ENCODE measurements at regions not wholly inside any gene's neighbourhood (a gene's known extent, or its start where the extent isn't known, plus 50 kb on each side); places are given as distances from the start of the nearest gene placed in this dataset.
"Not testable (repeated sequence)": the region's sequence is repeated elsewhere in the genome, so short reads cannot be mapped to it uniquely, and the experiment has no call there.

DNA sequence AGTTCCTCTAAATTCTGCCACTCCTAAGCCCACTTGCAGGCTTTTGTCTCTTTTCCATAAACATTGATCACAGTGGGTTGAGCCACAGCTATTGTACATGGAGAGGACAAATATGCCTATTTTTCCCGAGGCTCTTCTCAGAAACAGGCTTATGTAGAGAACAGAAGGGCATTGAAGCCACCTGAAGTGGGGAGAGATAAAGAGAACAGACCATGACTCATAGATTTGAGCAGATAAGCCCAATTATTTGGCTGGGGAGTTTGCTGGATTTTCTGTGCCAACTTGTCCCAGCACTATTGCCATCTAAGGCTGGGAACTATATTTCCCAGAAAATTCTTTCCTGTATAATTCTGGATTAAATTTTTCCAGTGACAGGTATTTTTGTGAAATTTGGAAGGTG, 446.1 kb upstream of the RPS6KA3 start:
- no peak for DNase-seq (ENCODE audit: low read depth)

DNA sequence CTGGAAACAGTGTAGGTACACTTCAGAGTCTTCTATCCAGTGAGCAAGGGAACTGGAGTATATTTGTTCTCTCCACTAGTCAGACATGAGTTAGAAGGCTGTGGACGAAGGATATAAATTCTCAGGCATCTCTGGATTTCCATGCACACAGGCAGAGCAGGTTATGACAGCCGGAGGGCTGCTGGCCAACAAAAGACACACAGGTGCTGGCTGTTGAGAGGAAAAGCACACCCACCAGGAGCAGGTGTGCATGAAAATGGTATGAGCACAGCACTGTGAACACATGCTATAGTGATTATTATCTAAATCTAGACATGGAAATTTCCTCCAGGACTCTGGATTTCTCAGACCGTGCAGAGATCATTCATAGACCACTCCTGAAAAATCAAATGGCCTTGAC, 444.7 kb upstream of the RPS6KA3 start:
- no peak for DNase-seq (ENCODE audit: low read depth)

GRCh38 chrX:20693078-20693477, 426.4 kb upstream of the RPS6KA3 start:
- no peak for DNase-seq (ENCODE audit: low read depth)

GRCh38 chrX:20686256-20686655, 419.5 kb upstream of the RPS6KA3 start:
- no peak for DNase-seq (ENCODE audit: low read depth)

DNA sequence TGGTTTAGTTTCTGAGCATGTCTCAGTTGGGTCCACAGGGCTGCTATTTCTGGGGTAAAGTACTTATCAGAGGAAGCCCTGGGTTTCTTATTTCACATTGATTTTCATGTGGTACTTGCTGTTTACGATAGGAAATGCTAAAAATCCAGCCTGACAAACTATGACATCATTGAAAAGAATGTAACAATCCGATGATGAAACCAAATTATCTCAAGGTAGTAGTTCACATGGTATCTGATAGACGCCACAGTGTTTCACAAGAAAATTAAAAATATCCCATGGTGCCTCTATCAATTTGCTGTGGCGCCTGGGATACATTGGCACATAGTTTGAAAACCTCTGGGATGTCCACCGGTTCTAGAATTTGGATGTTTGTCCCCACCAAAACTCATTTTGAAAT, 418.9 kb upstream of the RPS6KA3 start:
- DNase-seq (ENCODE audit: low read depth): no peak

DNA sequence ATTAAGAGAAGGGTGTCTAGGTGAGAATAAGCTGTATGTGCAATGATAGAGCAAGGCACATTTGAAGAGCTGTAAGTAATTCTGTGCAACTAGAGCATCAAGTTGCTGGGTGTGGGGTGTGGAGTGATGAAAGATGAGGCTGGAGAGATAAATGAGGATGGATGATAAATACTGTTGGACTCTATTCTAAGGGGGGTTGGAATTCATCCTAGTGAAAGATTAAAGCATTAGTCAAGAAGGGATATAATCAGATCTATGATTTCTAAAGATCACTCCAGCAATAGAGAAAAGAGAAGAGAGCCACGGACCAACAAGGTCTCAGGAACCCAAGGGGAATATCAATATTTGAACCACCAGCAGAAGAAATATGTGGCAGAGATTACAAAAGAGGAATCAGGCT, 415.0 kb upstream of the RPS6KA3 start:
- DNase-seq (ENCODE audit: low read depth): no peak

DNA sequence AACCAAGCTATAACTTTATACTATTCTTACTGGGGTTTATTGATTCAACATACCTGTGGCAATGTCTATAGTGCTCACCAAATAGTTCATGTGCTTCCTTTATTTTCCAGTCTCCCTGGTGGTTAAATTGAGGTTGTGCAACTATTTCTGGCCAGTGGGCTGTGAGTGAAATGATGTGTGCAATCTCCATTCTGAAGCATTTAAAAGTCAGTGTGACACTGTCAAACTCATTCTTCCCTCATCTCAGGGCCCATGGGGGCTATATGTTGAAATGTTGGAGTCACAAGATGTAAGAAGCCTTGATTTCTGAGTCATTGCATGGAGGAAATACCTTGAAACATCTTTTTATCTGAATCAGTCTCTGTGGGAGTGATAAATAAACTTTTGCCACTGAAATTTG, 414.3 kb upstream of the RPS6KA3 start:
- DNase-seq (ENCODE audit: low read depth): no peak

DNA sequence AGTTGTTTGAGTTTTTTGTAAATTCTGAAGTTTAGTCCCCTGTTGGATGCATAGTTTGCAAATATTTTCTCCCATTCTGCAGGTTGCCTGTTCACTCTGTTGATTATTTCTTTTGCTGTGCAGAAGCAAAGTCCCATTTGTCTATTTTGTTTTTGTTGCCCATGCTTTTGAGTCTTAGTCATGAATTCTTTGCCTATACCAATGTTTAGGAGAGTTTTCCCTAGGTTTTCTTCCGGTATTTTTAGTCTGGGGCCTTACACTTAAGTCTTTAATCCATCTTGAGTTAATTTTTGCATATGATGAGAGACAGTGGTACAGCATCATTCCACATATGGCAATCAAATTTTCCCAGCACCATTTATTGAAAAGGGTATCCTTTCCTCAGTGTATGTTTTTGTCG, 405.8 kb upstream of the RPS6KA3 start:
- no peak for DNase-seq (ENCODE audit: low read depth)

DNA sequence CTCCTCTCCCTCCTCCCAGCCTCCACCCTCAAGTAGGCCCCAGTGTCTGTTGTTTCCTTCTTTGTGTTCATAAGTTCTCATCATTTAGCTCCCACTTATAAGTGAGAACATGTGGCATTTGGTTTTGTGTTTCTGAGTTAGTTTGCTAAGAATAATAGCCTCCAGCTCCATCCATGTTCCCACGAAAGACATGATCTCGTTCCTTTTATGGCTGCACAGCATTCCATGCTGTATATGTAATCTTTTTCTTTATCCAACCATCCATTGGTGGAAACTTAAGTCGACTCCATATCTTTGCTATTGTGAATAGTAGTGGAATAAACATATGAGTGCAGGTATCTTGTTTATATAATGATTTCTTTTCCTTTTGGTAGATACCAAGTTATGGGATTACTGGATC, 405.0 kb upstream of the RPS6KA3 start:
- DNase-seq (ENCODE audit: low read depth): not testable (repeated sequence)

- DNase-seq (ENCODE audit: low read depth): no peak
Observed at GRCh38 chrX:20670611-20671010, 403.9 kb upstream of the RPS6KA3 start.

DNA sequence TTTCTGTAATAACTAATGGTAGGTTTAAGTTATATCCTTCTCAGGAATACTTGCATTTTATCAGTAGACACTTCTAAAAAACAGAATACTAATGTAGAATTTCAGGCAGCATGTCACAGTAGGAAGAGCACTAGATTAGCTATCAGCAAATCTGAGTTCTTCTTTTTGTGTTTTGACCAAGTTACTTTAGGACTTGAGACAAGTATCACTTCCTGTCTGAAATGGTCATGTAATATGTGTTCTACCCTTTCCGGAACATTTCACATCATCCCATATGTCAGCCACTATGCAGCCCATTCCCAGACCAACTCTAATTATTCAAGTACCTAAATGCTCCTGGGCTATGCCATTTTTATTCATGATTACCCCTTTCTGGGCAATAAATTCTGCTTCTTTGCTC, 401.8 kb upstream of the RPS6KA3 start:
- DNase-seq (ENCODE audit: low read depth): no peak

DNA sequence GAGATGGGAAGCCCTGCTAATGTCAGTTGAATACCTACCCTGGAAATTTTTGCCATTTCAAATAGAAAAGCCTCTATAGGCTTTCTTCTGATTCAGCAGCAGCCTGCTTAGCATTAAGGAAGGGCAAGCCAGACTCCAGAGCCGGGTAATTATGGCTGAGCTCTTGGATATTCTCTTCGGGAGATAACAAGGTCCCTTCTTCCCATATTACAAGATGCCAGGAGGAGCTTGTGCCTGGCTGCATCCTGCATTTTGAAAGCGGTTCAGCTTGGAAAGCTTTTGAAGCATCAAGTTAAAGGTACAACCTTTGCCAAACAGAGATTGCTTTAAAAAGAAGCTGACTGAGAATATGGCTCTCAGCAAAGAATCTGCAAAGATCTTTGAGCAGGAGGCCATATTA, 399.6 kb upstream of the RPS6KA3 start:
- no peak for DNase-seq (ENCODE audit: low read depth)

DNA sequence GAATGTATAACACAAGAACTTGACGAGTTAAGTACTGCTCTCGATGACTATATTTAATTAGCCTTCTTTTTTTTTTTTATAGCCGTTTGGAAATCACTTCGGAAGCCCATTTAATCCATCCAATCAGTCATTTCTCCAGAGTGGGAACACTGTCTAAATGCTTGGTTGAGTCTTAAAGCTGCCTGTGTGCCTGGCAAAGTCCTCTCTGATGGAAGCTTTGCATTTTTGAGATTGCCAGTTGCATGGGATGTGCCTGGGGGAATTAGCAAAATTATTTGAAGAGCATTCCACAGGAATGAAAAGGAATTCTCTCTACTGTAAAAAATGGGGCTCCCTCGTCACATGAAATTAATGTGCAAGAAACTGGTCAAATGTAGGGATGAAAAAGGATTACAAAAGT, 398.8 kb upstream of the RPS6KA3 start:
- DNase-seq (ENCODE audit: low read depth): no peak

DNA sequence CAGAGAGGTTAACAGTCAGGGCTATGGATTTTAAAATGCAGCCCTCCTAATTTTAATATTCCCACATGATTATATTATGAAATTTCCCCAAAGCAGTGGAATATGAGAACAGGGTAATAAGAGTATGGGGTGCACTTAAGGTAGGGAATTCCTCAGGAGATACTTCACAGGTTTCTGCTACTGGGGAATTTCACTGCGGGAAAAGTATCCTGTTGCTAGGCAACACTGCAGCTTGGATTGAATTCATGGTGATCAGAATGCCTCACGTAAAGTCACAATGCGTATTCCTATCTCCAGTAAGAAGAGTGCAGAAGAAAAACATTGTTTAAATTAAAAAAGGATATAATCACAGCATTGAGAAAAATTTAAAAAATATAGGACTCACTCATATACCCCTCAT, 398.1 kb upstream of the RPS6KA3 start:
- DNase-seq (ENCODE audit: low read depth): no peak

DNA sequence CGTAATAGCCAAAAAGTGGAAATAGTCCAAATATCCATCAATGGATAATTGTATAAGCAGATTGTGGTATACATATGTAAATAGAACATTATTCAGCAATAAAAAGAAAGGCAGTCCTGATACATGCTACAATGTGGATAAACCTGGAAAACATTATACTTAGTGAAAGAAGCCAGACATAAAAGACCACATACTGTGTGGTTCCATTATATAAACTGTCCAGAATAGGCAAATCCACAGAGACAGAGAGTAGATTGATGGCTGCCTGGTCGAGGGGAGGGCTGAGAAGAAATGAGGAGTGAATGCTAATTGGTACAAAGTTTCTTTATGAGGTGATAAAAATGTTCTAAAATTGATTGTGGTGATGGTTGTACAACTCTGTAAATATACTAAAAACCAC, 397.4 kb upstream of the RPS6KA3 start:
- DNase-seq (ENCODE audit: low read depth): no peak

- DNase-seq (ENCODE audit: low read depth): no peak
Observed at GRCh38 chrX:20663336-20663735, 396.6 kb upstream of the RPS6KA3 start.

DNA sequence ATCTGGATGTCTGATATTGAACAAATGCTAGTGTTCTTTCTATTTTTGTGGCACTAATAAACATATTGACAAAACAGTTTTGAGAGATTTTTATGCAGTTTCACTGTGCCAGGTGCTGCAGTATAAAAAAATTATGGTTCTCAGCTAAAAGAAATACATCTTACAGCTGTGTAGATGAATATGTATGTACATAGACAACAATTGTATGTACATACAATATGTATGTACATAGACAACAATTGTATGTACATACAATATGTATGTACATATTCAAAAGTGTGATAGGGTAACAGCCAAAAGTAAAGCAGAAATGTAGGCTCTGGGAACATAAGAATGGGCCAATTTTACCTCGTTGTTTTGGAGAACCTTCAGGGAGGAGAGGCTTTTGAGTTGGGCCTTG, 390.0 kb upstream of the RPS6KA3 start:
- no peak for DNase-seq (ENCODE audit: low read depth)

DNA sequence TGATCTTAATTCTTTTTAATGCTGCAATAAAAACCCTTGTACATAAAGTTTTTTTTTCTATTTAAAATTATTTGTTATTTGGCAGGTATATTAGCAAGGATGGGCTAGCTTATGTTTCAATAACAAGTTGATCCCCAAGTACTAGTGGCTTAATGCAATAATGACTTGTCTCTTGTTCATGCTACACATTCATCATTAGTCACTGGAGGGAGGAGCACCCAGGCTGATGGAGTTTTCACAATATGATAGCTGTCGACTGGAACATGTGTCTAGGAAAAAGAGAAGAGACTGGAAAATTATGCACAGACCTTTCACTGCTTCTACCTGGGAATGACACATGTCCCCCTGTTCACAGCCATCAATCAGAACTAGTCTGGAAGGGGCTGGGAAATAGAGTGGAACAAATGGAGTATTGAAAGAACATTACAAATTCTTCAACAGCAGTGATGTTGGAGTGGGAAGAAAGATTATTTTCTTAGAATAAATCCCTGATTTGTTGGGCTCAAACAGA, 387.9 kb upstream of the RPS6KA3 start:
- no peak for DNase-seq (ENCODE audit: low read depth)

DNA sequence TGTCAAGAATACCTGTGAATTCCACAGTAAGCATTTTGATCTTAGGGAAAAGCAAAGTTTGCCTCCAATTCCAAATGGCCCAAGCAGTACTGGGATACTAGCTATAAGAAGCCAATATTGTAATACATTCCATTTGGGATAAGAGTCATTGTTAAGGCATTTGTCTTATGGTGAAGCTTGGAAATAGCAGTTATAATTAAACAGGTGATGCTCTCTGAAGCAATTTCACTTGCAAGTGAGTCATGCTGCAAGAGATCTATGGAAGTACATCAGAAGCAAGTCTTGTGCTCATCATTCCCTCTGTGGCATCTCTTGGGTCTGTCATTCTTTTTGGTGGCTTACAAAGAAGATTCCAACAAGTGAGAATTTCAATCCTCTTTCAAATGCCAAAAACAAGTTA, 386.4 kb upstream of the RPS6KA3 start:
- DNase-seq (ENCODE audit: low read depth): no peak

GRCh38 chrX:20641954-20642353, 375.2 kb upstream of the RPS6KA3 start:
- no peak for DNase-seq (ENCODE audit: low read depth)

GRCh38 chrX:20639115-20639514, 372.4 kb upstream of the RPS6KA3 start:
- DNase-seq (ENCODE audit: low read depth): no peak

GRCh38 chrX:20637351-20637750, 370.6 kb upstream of the RPS6KA3 start:
- no peak for DNase-seq (ENCODE audit: low read depth)

DNA sequence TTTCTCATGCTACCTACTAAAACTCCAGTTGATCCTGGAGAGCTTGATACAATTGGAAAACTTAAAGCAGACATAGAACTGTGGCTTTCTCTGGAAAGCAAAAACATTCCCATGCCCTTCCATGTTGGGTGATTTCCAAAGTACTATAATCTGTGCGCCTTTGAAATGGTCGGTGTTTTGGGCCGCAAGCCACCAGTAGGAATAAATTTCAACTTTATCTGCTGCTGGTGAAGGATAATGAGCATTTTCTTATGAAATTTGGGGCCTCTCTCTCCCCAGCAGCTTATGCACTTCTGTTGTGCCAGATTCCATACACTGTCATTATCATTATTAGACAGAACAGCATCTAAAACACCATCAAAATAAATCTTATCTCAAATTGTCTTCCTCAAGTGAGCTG, 366.7 kb upstream of the RPS6KA3 start:
- DNase-seq (ENCODE audit: low read depth): no peak

- no peak for DNase-seq (ENCODE audit: low read depth)
Observed at GRCh38 chrX:20623448-20623847, 356.7 kb upstream of the RPS6KA3 start.

GRCh38 chrX:20620306-20620705, 353.6 kb upstream of the RPS6KA3 start:
- DNase-seq (ENCODE audit: low read depth): peak; percentile 4

Measured in fibroblast of the conjunctiva (primary cell).